Vagina (tissue), 2 donors: ENCODE measurements at regions not wholly inside any gene's neighbourhood (a gene's known extent, or its start where the extent isn't known, plus 50 kb on each side); places are given as distances from the start of the nearest gene placed in this dataset.

Experiments used
- POLR2A ChIP-seq, 2 donors: fragments of 450-650 bp; IDR thresholded peaks; one replicate each; pipeline ENCODE4 v1.6.1; 2017; ENCODE audit warnings: antibody characterized with exemption in 2 of 2, mild to moderate bottlenecking in 2 of 2, moderate library complexity in 2 of 2
- POLR2AphosphoS5 ChIP-seq, 2 donors: sonication (generic); formaldehyde crosslinking; IDR thresholded peaks; one replicate each; pipeline ENCODE4 v1.9.0; 2017; ENCODE audit warnings: antibody characterized with exemption in 2 of 2, mild to moderate bottlenecking in 2 of 2, low read depth in 1 of 2; ENCODE audit not compliant: insufficient read depth in 1 of 2
- TF ChIP-seq, protein P1 (sequence below), 3 experiments: fragments of 450-650 bp in 2 of 3; fragments of 200-600 bp in 1 of 3; sonication (generic) in 1 of 3; IDR thresholded peaks; one replicate each; pipeline ENCODE4 v1.5.1; 2017 to 2019; ENCODE audit warnings: antibody characterized with exemption in 3 of 3, mild to moderate bottlenecking in 2 of 3, moderate library complexity in 2 of 3

DNA sequence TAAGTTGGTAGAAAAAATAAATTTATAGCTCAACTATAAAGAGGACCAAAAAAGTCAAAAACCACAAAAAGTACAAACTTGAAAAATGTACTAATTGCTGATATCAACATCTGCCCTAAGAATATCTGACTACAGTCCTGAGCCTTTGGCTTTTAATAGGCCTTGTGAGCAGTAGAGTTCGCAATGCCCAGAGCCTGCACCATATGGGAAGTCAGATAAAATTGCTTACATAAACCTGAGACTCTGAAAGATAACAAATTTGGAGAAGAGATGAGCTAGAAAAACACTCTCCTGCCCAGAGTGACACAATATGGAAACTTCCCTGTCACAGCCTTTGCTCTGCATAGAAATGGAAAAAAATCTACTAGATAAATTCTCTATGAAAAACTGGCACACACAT, 368.0 kb upstream of the GRIN3A start:
- TF ChIP-seq, protein P1, sequence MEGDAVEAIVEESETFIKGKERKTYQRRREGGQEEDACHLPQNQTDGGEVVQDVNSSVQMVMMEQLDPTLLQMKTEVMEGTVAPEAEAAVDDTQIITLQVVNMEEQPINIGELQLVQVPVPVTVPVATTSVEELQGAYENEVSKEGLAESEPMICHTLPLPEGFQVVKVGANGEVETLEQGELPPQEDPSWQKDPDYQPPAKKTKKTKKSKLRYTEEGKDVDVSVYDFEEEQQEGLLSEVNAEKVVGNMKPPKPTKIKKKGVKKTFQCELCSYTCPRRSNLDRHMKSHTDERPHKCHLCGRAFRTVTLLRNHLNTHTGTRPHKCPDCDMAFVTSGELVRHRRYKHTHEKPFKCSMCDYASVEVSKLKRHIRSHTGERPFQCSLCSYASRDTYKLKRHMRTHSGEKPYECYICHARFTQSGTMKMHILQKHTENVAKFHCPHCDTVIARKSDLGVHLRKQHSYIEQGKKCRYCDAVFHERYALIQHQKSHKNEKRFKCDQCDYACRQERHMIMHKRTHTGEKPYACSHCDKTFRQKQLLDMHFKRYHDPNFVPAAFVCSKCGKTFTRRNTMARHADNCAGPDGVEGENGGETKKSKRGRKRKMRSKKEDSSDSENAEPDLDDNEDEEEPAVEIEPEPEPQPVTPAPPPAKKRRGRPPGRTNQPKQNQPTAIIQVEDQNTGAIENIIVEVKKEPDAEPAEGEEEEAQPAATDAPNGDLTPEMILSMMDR (IDR thresholded peaks at IDR 0.05) = no peak
- TF ChIP-seq POLR2AphosphoS5 (IDR thresholded peaks at IDR 0.05; ENCODE audit: insufficient read depth in 1 of 2, low read depth in 1 of 2) = no peak
- TF ChIP-seq POLR2A (IDR thresholded peaks at IDR 0.05) = no peak
